22Rv1 (cell line): ENCODE measurements at regions not wholly inside any gene's neighbourhood (a gene's known extent, or its start where the extent isn't known, plus 50 kb on each side); places are given as distances from the start of the nearest gene placed in this dataset.

Experiments used
- ZFX ChIP-seq: fragments of 450-650 bp; IDR thresholded peaks from 2 replicates; pipeline ENCODE4 v1.6.1; 2017; ENCODE audit warnings: antibody characterized with exemption, borderline replicate concordance
- TF ChIP-seq, protein P1 (sequence below): fragments of 450-650 bp; IDR thresholded peaks from 2 replicates; pipeline ENCODE4 v1.5.1; 2017; ENCODE audit warnings: mild to moderate bottlenecking

- TF ChIP-seq, protein P1, sequence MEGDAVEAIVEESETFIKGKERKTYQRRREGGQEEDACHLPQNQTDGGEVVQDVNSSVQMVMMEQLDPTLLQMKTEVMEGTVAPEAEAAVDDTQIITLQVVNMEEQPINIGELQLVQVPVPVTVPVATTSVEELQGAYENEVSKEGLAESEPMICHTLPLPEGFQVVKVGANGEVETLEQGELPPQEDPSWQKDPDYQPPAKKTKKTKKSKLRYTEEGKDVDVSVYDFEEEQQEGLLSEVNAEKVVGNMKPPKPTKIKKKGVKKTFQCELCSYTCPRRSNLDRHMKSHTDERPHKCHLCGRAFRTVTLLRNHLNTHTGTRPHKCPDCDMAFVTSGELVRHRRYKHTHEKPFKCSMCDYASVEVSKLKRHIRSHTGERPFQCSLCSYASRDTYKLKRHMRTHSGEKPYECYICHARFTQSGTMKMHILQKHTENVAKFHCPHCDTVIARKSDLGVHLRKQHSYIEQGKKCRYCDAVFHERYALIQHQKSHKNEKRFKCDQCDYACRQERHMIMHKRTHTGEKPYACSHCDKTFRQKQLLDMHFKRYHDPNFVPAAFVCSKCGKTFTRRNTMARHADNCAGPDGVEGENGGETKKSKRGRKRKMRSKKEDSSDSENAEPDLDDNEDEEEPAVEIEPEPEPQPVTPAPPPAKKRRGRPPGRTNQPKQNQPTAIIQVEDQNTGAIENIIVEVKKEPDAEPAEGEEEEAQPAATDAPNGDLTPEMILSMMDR = no peak
- TF ChIP-seq ZFX = no peak
Measured at GRCh38 chr15:66863390-66864085, 161.5 kb downstream of the SMAD6 start.
